Esophagus squamous epithelium (tissue), 5 donors: ENCODE measurements at regions not wholly inside any gene's neighbourhood (a gene's known extent, or its start where the extent isn't known, plus 50 kb on each side); places are given as distances from the start of the nearest gene placed in this dataset.

Experiments
- DNase-seq: peaks from one replicate; lab custom pipeline; 2025; lab: John Stamatoyannopoulos, UW
- H3K27ac ChIP-seq, 4 donors: fragments of 200-600 bp; sonication (generic); one replicate each; pipeline ENCODE4 v1.5.1; 2016 to 2019; ENCODE audit warnings: mild to moderate bottlenecking in 1 of 4
- H3K27me3 ChIP-seq, 4 donors: fragments of 200-600 bp; sonication (generic); 1 replicate in 3 of 4; 2 replicates in 1 of 4; pipeline versions ENCODE4 v1.5.1 to v1.6.0; 2017 to 2021; ENCODE audit warnings: antibody characterized with exemption in 1 of 4
- H3K36me3 ChIP-seq, 3 donors: fragments of 200-600 bp; sonication (generic); one replicate each; pipeline ENCODE4 v1.5.1; 2016 to 2019
- H3K4me1 ChIP-seq, 3 donors: fragments of 200-600 bp; sonication (generic); one replicate each; pipeline ENCODE4 v1.5.1; 2017 to 2019
- H3K4me3 ChIP-seq, 4 donors: fragments of 200-600 bp; sonication (generic); 1 replicate in 3 of 4; 2 replicates in 1 of 4; pipeline ENCODE4 v1.5.1; 2016 to 2019; ENCODE audit warnings: mild to moderate bottlenecking in 2 of 4, moderate library complexity in 1 of 4
- H3K9me3 ChIP-seq, 3 donors: fragments of 200-600 bp; sonication (generic); one replicate each; pipeline ENCODE4 v1.5.1; 2016 to 2019
- CTCF ChIP-seq, 6 experiments: fragments of 450-650 bp in 4 of 6; fragments of 200-600 bp in 2 of 6; sonication (generic) in 2 of 6; IDR thresholded peaks; one replicate each; pipeline ENCODE4 v1.5.1; 2016 to 2019; ENCODE audit warnings: antibody characterized with exemption in 6 of 6, mild to moderate bottlenecking in 4 of 6, moderate library complexity in 4 of 6
- POLR2A ChIP-seq, 4 donors: fragments of 450-650 bp; IDR thresholded peaks; one replicate each; pipeline ENCODE4 v1.6.1; 2017; ENCODE audit warnings: antibody characterized with exemption in 4 of 4, mild to moderate bottlenecking in 4 of 4, moderate library complexity in 3 of 4
- WGBS, 2 donors: methylation state at CpG; one replicate each; pipeline ENCODE4 v1.1.5; 2018; 5-methylcytosine and 5-hydroxymethylcytosine counted together
- intact Hi-C: fragments of 100-400 bp; cut with DNase I; formaldehyde crosslinking; loops from one replicate; pipeline ENCODE4 v1.15.0; 2022
- donor health status: DM: yes; HTN: yes; CAD: no.

DNA sequence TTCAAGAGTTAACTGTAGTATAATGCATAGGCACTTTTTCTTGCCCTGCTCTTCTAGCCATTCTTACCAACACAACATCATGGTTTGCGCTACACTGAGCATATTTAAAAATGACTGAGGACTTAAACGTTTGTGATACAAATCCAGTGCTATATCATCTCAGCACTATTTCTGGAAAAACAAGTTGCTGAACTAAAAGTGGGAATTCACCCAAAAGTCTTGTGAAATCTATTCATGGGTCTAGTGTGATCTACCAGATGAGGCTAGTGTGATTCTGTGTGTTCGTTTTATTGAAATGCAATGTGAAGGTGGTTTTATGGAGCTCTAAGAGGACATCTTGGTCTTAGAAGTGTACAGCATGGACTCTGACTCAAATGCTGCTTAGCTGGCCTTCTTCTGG, 584.6 kb upstream of the POM121L12 start:
- no peak for DNase-seq
- Histone ChIP-seq H3K27ac (no peak overlapping the region), H3K36me3 (no peaks in the 10 kb centered on the region), H3K9me3 (no peaks in the 10 kb centered on the region), H3K27me3 (no peaks in the 10 kb centered on the region), H3K4me1 (no peaks in the 10 kb centered on the region), H3K4me3 (no peak overlapping the region)
- TF ChIP-seq CTCF (IDR thresholded peaks at IDR 0.05) (no peak), POLR2A (IDR thresholded peaks at IDR 0.05) (no peak)
- WGBS, 2 donors, result 60 to 65% methylated on average over 3 of the region's 3 CpGs
- intact Hi-C loops, result no loop called here

DNA sequence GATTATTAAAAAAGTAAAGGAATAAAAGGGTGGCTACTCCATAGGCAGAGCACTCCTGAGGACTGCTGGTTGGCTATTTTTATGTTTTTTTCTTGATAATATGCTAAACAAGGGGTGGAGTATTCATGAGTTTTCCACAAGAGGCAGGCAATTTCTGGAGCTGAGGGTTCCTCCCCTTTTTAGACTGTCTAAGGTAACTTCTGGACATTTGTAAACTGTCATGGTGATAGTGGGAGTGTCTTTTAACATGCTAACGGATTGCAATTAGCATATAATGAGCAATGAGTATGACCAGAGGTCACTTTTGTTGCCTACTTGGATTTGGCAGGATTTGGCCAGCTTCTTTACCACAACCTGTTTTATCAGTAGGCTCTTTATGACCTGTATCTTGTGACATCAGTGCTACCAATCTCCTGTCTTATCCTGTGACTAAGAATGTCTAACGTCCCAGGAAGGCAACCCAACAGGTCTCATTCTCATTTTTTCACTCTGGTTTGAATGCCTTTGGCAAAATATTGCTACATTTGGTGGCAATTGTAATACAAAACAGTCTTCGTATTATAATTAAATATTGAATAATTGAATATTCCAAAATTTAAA, 587.8 kb upstream of the POM121L12 start:
- H3K4me1 ChIP-seq, result no peaks in the 10 kb centered on the region
- no peak overlapping the region for H3K4me3 ChIP-seq
- H3K9me3 ChIP-seq, result peaks cover 0 to 8% (median 0%) of the 10 kb centered on the region in 3 donors
- no peaks in the 10 kb centered on the region for H3K27me3 ChIP-seq
- DNase-seq, result no peak
- intact Hi-C loops, result no loop called here
- H3K36me3 ChIP-seq, result no peaks in the 10 kb centered on the region
- 50 to 59% methylated on average over 3 of the region's 3 CpGs for WGBS, 2 donors
- TF ChIP-seq CTCF (IDR thresholded peaks at IDR 0.05) (no peak), POLR2A (IDR thresholded peaks at IDR 0.05) (no peak)
- H3K27ac ChIP-seq, result no peak overlapping the region

GRCh38 chr7:52436278-52436677, 599.2 kb upstream of the POM121L12 start:
- H3K27ac ChIP-seq, result no peak overlapping the region
- H3K4me3 ChIP-seq, result no peak overlapping the region
- peaks cover 0 to 5% (median 0%) of the 10 kb centered on the region in 3 donors for H3K9me3 ChIP-seq
- H3K36me3 ChIP-seq, result no peaks in the 10 kb centered on the region
- H3K27me3 ChIP-seq, result no peaks in the 10 kb centered on the region
- 82 to 95% methylated on average over 4 of the region's 4 CpGs for WGBS, 2 donors
- intact Hi-C loops, result no loop called here
- TF ChIP-seq POLR2A (IDR thresholded peaks at IDR 0.05) (no peak), CTCF (IDR thresholded peaks at IDR 0.05) (no peak)
- H3K4me1 ChIP-seq, result no peaks in the 10 kb centered on the region
- no peak for DNase-seq

DNA sequence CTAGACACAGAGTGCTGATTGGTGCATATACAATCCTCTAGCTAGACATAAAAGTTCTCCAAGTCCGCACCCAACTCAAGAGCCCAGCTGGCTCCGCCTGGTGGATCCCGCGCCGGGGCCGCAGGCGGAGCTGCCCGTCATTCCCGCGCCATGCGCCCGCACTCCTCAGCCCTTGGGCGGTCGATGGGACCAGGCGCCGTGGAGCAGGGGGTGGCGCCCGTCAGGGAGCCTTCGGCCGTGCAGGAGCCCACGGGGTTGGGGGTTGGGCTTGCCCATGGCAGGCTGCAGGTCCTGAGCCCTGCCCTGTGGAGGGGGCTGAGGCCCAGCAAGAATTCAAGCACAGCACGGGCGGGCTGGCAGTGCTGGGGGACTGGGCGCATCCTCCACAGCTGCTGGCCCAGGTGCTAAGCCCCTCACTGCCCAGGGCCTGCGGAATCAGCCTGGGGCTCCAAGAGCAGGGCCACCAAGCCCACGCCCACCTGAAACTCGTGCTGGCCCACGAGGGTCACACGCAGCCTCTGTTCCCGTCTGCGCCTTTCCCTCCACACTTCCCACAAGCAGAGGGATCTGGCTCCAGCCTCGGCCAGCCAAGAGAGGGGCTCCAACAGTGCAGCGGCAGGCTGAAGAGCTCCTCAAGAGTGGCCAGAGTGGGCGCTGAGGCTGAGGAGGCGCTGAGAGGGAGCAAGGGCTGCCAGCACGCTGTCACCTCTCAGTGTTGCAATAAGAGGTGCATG, 604.2 kb upstream of the POM121L12 start:
- H3K27me3 ChIP-seq, result no peaks in the 10 kb centered on the region
- H3K4me3 ChIP-seq, result no peak overlapping the region
- no peak overlapping the region for H3K27ac ChIP-seq
- TF ChIP-seq CTCF (IDR thresholded peaks at IDR 0.05) (no peak), POLR2A (IDR thresholded peaks at IDR 0.05) (no peak)
- peaks cover 0 to 14% (median 0%) of the 10 kb centered on the region in 3 donors for H3K9me3 ChIP-seq
- no peaks in the 10 kb centered on the region for H3K4me1 ChIP-seq
- no peaks in the 10 kb centered on the region for H3K36me3 ChIP-seq
- DNase-seq, result no peak
- WGBS, 2 donors, result 67 to 83% methylated on average over 3 to 10 of the region's 36 CpGs
- intact Hi-C loops, result no loop called here

GRCh38 chr7:52423251-52423650, 612.2 kb upstream of the POM121L12 start:
- Histone ChIP-seq H3K27me3 (no peaks in the 10 kb centered on the region), H3K4me3 (no peak overlapping the region), H3K4me1 (no peaks in the 10 kb centered on the region), H3K27ac (no peak overlapping the region), H3K36me3 (no peaks in the 10 kb centered on the region), H3K9me3 (no peaks in the 10 kb centered on the region)
- intact Hi-C loops, result no loop called here
- WGBS, 2 donors, result 87 to 90% methylated on average over 1 of the region's 1 CpG
- no peak for DNase-seq
- TF ChIP-seq CTCF (IDR thresholded peaks at IDR 0.05), result no peak
- TF ChIP-seq POLR2A (IDR thresholded peaks at IDR 0.05), result no peak
